Right renal pelvis (tissue), 4 donors: ENCODE measurements at regions not wholly inside any gene's neighbourhood (a gene's known extent, or its start where the extent isn't known, plus 50 kb on each side); places are given as distances from the start of the nearest gene placed in this dataset.

Experiments used
- DNase-seq, 4 donors: peaks; one replicate each; pipeline ENCODE4 v3.0.0-alpha.2; 2013; ENCODE audit warnings: low read depth in 4 of 4, low spot score in 3 of 4, missing footprints in 1 of 4

DNA sequence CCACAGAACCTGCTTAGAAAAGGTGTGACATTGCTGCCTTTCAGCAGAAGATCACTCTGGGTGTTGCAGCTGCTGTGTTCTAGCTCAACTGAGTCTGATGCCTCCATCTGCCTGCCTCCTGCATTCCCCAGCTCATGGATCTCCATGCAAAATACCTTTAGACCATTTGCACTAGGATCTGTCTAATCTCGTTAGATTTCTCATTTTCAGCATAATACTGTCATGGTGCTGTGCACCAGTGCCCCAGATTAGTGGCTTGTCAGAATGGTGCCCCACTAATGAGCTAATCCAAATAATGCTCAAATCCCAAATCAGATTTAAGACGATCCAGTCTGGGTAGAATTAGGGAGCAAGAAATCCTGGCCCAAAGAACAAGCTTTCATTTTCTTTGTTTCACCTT, 284.4 kb upstream of the PARD3B start:
- no peak for DNase-seq

DNA sequence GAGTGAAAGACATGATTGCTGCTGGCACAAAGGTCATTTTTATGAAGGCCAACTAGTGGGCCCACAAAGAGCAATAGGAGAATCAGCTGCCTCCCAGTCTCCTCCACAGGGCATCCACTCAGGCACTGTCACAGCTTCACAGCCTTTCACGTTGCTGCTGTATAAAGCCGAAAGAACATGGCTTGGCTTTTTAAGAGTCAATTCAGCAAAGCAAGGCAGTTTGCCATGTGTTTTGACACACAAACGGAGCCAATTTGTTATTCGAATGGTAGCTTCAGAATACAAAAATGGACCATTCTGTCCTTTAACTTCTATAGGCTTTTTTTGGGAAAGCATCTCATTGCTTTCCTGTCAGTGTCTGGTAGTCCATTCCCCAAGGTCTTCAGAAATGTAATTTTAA, 283.4 kb upstream of the PARD3B start:
- no peak for DNase-seq

DNA sequence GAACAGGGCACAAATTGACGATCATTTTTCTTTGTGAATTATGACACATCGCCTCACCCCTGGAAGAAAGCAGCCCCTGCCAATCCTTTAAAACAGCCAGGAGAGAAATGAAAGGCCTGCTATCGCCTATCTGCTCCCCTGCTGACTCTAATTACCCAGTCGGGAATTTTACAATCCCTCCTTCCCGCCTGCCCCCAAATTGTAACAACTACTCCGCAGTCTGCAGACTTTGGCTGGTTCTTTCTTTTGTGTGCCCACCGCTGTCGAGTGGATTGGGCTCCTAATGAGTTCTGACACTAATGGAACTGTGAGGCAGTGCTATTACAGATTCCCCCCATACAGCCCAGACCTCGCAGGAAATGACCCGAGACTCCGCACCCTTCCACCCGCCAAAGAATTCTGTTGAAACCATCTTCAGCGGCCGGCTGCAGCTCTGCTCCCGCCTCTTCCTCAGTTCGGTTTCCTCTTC, 281.2 kb upstream of the PARD3B start:
- DNase-seq = no peak

DNA sequence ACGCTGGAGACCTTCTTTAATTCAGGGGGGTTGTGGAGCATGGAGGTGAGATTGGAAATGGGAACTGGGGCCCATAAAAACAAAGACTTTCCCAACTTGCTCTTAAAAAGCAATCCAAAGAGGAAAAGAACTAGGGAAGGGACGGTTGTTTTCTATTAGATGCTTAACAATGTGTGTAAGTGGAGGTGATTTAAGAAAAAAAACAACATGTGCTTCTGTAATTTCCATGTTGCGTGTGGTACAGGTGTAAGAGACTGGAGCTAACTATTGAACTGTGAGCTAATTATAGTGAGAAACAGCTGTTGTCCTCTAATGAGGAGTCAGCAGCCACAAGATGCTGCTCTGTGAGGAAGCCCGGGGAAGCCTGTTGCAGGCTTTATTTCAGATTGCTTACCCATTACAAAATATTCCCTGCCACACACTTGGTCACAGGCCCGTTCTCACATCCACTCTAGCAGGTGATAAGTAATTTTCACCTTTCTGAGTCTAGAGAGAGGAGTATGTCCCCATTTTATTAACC, 280.6 kb upstream of the PARD3B start:
- no peak for DNase-seq

DNA sequence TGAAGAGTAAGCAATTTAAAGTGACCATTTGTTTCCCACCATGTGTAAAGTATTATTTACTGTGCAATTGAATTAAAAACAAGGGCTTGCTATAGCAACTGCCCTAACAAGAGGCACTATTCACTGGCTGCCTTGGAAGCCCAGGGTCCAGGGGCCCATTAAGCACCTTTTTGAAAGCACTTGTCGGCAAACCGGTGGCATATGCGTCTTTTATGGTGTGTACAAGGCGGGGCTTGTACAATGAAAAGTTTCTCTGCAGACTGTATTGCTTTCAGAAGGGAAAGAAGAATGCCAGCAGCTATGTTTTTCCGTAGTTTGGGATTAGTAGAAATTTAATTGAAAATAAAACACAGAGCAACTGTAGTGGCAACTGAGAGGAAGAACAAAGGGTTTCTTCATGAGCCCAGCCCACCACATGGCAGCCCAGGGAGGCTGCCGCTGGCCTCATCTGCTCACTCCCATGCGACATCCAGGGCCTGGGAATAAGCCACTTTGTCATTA, 279.5 kb upstream of the PARD3B start:
- no peak for DNase-seq

DNA sequence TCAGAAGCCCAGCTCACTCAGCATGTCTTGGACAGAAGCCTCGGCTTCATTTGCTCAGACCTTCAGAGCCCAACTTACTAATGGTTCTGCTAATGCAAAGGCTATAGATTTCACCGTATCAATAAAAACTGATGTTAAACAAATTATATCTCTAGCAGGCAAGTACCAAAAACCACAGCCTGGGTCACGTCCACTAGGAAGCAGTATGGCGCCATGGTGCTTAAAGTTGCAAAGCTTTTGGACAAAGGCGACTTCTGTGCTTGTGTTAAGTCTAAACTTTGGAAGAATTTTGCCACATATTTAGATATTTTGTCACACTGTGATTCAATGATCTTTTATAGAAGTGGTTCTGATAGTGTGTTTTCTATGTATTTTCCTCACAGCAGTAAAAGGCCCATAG, 276.8 kb upstream of the PARD3B start:
- DNase-seq = no peak

DNA sequence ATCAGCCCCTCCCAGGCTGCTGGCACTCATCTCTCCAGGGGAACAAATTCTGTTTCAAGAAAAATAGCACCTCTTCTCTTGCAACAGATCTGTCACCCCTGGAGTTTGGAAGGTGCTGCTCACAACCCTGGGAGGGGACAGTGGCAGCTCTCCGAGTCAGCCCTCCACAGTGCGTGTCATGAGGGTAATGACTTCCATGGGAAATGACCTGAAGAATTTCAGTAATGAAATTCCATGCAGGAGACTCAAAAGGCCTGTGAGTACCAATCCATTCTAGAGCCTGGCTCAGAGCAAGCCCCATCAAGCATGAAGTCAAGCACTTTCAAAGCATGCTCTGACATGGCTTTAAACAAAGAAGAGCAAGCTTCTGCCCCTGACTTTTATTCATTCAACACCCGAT, 276.3 kb upstream of the PARD3B start:
- no peak for DNase-seq

DNA sequence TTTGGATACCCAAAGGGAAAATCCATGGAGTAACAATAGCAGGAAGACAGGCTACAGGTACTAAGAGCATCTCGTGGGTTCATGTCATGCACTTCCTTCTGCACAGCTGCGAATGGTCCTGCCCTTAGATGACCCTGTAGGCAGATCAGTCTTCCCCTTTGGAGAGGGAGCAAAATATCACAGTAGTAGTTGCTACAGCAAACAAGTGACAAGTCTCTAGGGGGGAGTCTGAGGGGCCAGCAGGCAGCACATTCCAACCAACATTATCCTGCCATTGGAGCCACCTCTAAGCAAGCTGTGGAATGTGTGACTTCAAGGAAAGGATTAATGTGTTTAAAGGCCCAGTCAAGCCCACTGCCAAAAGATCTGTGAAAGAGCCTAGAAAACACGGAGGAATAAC, 273.2 kb upstream of the PARD3B start:
- no peak for DNase-seq

DNA sequence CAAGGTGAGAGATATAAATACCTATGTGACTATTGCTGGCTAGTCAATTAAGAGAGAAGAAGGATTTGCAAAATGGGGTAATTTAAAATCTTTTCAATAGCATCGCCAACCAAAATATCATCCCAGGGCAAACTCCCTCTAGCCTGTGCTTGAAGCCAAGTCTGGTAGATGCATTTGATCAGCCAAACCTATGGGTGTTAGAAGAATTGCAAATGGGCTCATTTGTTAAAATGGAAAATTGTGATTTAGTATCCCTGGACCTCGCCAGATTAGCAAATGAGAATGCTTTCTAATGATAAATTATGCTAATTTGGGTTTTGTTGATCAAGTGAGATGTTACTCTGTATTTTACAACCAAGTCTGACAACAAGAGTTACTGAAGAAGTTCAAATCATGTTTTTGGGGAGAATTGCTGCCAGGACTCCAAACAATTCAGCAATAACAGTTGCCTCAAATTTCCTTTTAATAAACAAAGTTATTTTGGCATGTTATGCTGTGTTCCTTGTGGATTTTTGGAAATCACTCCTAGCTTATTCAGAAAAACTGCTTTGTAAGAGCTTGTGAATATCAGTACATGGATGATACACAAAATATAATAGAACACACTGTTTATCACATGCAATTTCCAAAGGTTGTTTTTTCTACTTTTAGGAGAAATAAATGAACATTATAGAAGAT, 272.5 kb upstream of the PARD3B start:
- no peak for DNase-seq

DNA sequence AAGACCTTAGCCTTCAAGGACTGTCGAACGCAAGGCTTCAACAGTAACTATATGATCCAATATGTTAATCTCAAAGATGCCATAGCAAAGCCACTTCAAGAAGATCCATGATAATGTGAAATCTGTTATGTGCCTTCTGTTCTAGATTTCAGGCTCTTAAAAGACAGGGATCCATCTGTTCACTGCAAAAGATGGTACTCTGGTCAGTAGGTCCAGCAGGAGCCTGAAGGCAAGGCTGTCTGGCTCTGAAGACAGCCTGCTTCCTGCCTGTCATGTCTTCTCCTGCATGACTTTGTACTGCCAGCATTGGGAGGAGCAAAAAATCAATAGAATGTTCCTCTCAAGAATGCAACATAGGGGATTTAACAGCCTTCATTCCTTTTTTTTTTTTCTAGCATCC, 270.8 kb upstream of the PARD3B start:
- DNase-seq = no peak

DNA sequence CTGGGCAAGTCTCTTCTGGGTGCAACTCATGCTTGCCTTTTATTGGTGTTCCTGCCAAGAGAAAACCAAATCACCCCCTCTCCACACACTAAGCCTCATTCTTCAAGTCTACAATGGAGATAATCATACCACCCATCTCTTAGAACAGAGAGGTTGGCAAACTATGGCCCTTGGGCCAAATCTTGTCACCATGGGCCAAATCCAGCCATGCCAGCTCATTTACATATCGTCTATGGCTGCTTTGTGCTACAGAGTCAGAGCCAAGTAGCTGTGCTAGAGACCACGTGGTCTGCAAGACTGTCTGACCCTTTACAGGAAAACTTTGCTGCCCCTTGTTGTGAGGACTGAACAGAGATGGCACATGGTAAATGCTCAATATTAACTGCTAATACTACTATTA, 270.3 kb upstream of the PARD3B start:
- DNase-seq = no peak

DNA sequence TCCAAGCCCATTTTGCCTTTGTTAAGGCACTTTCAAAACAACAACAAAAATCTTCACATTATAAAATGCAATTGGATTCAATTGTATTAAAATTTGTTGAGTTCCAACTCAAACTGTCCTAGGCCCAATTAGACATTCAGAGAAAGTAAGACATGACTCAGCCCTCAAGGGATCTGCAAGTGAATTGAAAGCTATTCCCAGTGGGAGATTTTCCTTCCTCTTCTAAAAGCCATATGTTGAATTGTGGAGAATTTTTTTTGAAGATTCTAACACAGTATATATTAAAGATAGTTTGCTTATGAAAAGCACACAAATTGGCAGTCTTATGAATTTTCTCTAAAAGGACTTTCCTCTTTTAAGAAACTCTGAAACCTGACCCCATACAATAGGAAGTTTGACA, 268.0 kb upstream of the PARD3B start:
- DNase-seq = no peak

DNA sequence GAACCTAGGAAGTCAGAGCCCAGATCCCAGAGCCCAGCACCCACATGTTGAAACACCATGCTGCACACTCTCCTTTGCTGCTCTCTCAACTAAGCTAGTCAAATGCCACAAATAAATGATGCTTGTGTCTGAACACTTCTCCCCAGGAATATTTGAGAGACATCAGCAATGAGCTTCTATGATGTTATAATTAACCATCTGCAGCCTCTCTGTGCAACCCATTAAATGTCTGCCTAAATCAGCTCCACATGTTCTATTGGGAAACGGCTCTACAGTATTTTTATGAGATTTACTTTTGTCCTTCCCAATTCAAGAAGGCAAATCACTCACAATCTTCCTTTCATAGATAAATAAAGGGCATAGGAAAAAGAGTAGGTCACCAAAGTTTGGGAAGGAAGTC, 266.8 kb upstream of the PARD3B start:
- no peak for DNase-seq

DNA sequence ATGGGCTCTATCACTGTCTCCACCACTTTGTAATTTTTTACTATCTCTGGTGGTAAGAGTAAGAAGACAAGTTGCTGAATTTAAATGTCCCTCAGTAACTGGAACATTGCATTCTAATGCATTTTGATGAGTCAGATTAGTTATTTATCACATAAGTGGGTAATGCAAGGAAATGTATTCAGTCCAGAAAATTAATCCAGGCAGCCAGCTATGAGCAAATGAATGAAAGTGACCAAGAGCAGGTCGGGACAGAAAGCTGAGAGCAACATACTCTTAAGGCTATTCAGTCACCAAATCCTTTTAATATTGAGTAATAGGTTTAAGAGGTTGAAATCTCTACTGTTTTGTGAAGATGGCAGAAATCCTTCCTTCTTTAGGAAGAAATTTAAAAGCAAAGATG, 265.5 kb upstream of the PARD3B start:
- DNase-seq = no peak

DNA sequence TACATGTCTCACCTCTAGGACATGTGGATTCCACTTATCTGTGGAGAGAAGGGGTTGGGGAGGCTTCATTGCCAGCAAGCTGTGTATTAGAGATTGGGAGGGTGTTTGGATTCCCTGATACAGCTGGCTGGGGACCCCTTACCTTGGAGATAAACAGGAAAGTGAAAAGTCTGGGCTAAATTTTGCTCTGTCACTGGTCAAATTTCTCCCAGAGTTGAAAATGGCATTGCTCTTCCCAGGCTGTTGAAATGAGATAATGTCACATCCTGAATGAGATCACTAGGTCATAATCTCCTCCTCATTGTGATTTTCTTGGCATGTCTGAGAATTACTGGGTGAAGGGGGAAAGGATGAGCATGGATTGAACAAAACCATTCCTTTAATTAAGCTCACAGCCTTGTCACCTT, 265.0 kb upstream of the PARD3B start:
- no peak for DNase-seq

DNA sequence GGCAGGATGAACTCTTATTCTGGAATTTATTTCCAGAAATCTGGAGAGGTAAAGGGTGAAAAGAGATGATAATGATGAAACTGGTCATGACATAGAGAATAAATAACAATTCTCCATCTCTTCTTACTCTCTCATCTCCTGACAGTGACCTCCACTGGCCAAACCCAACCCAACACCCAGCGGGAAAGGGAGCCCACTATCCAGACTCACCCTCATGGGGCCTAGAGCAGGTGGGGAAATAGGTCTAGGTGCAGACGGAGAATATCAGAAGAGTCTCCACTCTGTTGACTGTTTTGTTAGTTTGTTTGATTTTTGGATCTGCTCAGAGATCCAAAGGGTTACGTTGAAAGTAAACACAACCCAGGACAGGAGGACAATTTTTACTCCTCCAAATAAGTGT, 263.2 kb upstream of the PARD3B start:
- DNase-seq = no peak

DNA sequence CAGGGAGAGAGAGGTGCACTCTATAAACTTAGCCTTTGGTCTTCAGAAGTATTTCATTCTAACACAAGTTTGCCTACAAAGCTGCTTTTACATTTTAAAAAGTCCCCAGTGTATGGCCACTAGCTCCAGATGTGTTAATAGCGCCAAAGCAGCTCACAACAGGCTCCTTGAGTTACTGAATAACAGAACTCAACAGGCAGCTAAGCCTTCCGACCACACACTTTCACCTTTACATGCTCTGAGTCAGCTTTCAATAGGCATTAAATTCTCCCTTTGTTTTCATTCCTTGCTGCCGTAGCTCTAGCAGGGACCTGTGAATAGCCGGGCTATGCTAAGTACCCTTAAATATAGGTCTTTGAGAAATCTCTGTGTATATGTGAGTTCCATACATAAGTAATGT, 262.8 kb upstream of the PARD3B start:
- peak in 2 of 4 donors; percentile 28 to 51 for DNase-seq

DNA sequence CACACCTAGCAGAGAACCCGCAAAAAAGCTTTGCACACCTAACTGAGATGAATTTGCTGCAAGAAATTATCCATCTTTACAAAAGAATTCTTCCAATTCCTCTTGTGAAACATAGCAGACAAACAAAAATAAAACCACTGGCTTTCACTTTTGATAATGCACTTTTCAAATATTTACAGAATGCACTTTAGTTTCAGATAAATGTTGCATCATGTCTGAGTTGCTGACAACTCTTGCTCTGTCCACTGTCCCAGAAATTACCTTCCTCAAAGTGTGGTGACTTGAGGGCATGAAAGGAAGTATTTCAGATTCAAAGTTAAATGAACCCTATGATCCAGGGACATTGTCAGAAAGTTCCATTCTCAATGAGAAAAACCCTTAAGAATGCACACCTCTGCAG, 256.2 kb upstream of the PARD3B start:
- no peak for DNase-seq

DNA sequence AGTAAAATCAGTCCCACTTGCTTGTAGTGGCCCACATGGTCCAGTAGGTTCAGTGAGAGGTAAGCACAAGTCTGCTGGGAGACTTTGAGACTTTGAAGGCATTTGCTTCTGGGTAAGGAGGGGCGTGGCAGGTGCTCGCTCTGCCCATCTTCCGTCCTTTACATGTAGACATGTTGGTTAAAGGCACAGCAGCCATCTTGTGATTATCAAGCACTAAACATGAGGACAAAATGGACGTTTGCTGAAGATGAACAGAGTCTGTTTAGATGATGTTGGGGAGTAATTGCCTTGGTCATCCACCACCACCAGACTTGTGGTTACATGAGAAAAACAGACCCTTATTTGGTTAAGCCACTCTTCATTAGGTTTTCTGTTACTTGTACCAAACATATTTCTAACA, 252.8 kb upstream of the PARD3B start:
- no peak for DNase-seq

DNA sequence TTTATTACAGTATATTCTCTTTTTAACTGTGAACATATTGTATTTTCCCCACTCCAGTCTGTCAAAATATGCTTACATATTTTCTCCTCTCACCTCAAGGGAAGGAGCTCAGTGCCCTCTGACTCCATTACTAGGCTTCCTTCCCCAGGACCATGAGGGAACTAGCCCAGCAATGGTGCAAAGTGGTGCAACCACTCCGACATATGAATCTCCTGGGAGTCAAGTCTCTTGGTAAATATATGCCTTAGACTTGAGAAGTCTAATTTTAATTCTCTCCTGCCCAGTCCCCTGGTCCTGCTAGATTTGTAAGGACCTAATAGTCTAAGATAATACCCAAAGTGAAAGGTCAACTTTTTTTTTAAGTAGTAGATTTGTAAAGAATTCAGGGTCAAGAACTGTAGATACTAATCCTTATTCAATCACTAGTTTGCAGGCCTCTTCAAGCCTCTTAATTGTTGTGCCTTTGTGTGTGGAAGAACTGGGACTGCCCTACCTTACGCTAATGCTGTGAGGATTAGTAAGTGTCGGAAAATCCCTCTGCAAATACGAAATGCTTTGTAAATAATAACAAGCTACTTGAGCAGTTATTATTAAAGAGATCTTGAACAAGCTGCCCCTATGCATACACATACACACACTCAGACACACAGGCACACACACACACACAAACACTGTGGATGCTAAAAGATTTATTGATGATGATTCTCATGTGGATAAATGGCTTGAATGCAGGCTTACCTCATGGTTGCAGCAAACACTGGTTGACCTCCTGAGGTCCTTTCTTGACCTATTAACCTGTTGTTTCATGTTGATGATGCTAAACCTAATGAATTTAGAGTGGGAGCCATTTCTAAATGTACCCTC, 251.2 kb upstream of the PARD3B start:
- no peak for DNase-seq

DNA sequence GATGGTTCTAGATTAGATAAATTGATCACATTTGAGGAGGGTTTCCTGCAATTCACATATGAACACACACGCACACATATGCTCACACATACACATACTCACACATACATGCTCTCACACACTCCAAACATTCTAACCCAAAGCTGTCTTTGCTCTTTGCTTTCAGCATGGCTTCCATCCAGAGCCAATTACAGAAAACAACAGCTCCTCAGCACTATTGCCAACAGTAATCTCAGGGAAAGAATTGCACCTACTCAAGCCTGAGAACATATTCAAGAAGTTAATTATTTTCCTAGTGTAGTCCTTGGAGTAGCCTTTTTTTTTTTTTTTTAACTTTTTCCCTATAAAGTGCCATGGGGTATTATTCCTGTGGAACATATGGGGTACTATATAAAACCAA, 246.9 kb upstream of the PARD3B start:
- peak in 1 of 4 donors; percentile 10 for DNase-seq

DNA sequence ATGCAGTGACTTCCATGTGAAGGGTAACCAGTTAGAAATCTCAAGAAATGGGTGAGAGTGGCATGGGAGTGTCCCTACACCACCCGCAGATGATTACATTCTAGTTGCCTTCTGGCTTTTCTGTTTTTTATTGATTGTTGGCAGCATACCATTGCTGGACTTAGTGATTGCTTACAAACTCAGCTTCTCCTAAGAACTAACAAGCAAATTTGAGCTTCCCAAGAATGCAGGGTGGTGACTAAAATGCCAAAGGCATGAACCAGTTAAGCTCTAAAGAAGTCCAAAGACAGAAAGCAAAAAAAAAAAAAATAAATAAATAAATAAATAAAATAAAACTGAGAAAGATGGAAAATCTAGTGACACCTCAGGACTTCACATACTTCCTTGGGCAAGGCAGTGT, 245.5 kb upstream of the PARD3B start:
- no peak for DNase-seq
